ENCODE measurements at regions not wholly inside any gene's neighbourhood (a gene's known extent, or its start where the extent isn't known, plus 50 kb on each side); places are given as distances from the start of the nearest gene placed in this dataset.
A peak's percentile ranks its signal among the peaks of the same experiment; 100 is the strongest.

DNA sequence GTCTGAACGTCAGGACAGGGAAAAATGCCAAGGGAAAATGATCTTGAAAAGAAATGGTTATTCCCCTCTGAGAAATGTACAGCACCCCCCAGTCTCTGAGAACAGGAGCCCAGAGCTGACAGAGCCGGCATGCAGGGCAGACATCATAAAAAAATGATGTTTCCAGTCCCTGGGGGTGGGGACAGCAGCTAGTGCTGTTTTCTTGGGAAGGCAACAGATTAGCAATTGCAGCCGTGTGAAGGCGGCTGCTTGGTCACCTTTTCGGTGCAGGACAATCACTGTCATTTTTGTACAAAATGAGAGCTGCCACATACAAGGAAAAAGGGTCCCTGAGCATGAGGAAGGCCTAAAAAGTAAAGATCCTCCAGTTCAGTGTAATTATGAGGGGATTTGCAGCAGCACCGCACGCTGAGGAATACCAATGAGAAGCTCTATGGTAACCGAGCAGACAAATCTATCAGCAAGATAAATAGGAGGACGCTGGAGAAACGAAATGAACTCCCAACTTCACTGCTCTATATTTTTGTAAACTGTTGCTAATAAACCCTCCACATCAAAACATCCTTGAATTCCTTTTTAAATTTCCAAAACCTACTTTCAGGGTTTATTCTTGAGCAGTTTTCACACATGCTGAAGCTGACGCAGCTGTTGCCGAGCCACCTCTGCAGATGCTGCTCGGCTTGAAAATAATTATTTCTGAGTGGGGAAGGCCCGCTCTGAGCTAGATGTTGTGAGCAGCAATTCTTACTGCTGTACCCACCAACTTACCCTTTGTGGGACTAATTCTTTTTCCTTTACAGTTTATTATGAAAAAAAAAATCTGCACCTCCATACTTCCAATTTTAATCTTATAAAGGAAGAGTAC lies 98.2 kb upstream of the NEBL start:
- Histone ChIP-seq H3K4me1 (ENCODE audit: control insufficient read depth in 3 of 3, insufficient read depth in 2 of 3, low read depth in 1 of 3, low read length in 2 of 3) (peaks cover 0 to 3% (median 0%) of the 10 kb centered on the region in 3 donors), H3K36me3 (ENCODE audit: control insufficient read depth in 3 of 3, insufficient read depth in 2 of 3, low read depth in 1 of 3, low read length in 3 of 3) (no peaks in the 10 kb centered on the region), H3K9me3 (ENCODE audit: control insufficient read depth in 2 of 2, insufficient read depth in 1 of 2, low read depth in 1 of 2, low read length in 1 of 2) (peaks cover 0 to 4% of the 10 kb centered on the region in 2 donors), H3K27me3 (ENCODE audit: control insufficient read depth in 3 of 3, insufficient read depth in 3 of 3, low read length in 3 of 3) (peaks cover 0 to 2% (median 0%) of the 10 kb centered on the region in 3 donors), H3K4me3 (ENCODE audit: low read depth in 1 of 3, low read length in 3 of 3) (no peak overlapping the region), H3K27ac (ENCODE audit: low read depth in 1 of 3, low read length in 2 of 3) (no peak overlapping the region)
- 58 to 78% (median 72%) methylated on average over 14 of the region's 14 CpGs for WGBS, 3 donors
- FAIRE-seq (no peak), DNase-seq (no peak)

GRCh38 chr10:20993830-20994527 lies 96.9 kb upstream of the NEBL start:
- DNase-seq: no peak
- Histone ChIP-seq H3K27ac (ENCODE audit: low read depth in 1 of 3, low read length in 2 of 3) (no peak overlapping the region), H3K27me3 (ENCODE audit: control insufficient read depth in 3 of 3, insufficient read depth in 3 of 3, low read length in 3 of 3) (peaks cover 0 to 2% (median 0%) of the 10 kb centered on the region in 3 donors), H3K4me3 (ENCODE audit: low read depth in 1 of 3, low read length in 3 of 3) (no peak overlapping the region), H3K9me3 (ENCODE audit: control insufficient read depth in 2 of 2, insufficient read depth in 1 of 2, low read depth in 1 of 2, low read length in 1 of 2) (peaks cover 0 to 4% of the 10 kb centered on the region in 2 donors), H3K36me3 (ENCODE audit: control insufficient read depth in 3 of 3, insufficient read depth in 2 of 3, low read depth in 1 of 3, low read length in 3 of 3) (no peaks in the 10 kb centered on the region), H3K4me1 (ENCODE audit: control insufficient read depth in 3 of 3, insufficient read depth in 2 of 3, low read depth in 1 of 3, low read length in 2 of 3) (peaks cover 0 to 3% (median 0%) of the 10 kb centered on the region in 3 donors)
- FAIRE-seq: no peak
- WGBS, 3 donors: 92 to 95% (median 94%) methylated on average over 7 of the region's 7 CpGs

GRCh38 chr10:20993389-20993788 lies 96.3 kb upstream of the NEBL start:
- no peak for DNase-seq
- Histone ChIP-seq H3K27ac (ENCODE audit: low read depth in 1 of 3, low read length in 2 of 3) (no peak overlapping the region), H3K27me3 (ENCODE audit: control insufficient read depth in 3 of 3, insufficient read depth in 3 of 3, low read length in 3 of 3) (peaks cover 0 to 2% (median 0%) of the 10 kb centered on the region in 3 donors), H3K4me3 (ENCODE audit: low read depth in 1 of 3, low read length in 3 of 3) (no peak overlapping the region), H3K9me3 (ENCODE audit: control insufficient read depth in 2 of 2, insufficient read depth in 1 of 2, low read depth in 1 of 2, low read length in 1 of 2) (peaks cover 0 to 4% of the 10 kb centered on the region in 2 donors), H3K36me3 (ENCODE audit: control insufficient read depth in 3 of 3, insufficient read depth in 2 of 3, low read depth in 1 of 3, low read length in 3 of 3) (no peaks in the 10 kb centered on the region), H3K4me1 (ENCODE audit: control insufficient read depth in 3 of 3, insufficient read depth in 2 of 3, low read depth in 1 of 3, low read length in 2 of 3) (peaks cover 0 to 3% (median 0%) of the 10 kb centered on the region in 3 donors)
- WGBS, 3 donors: 87 to 94% (median 91%) methylated on average over 4 of the region's 4 CpGs
- no peak for FAIRE-seq

GRCh38 chr10:20991526-20991925 lies 94.4 kb upstream of the NEBL start:
- Histone ChIP-seq H3K9me3 (ENCODE audit: control insufficient read depth in 2 of 2, insufficient read depth in 1 of 2, low read depth in 1 of 2, low read length in 1 of 2) (peaks cover 0 to 4% of the 10 kb centered on the region in 2 donors), H3K27me3 (ENCODE audit: control insufficient read depth in 3 of 3, insufficient read depth in 3 of 3, low read length in 3 of 3) (no peaks in the 10 kb centered on the region), H3K27ac (ENCODE audit: low read depth in 1 of 3, low read length in 2 of 3) (no peak overlapping the region), H3K36me3 (ENCODE audit: control insufficient read depth in 3 of 3, insufficient read depth in 2 of 3, low read depth in 1 of 3, low read length in 3 of 3) (no peaks in the 10 kb centered on the region), H3K4me1 (ENCODE audit: control insufficient read depth in 3 of 3, insufficient read depth in 2 of 3, low read depth in 1 of 3, low read length in 2 of 3) (peaks cover 0 to 3% (median 0%) of the 10 kb centered on the region in 3 donors), H3K4me3 (ENCODE audit: low read depth in 1 of 3, low read length in 3 of 3) (no peak overlapping the region)
- DNase-seq (no peak), FAIRE-seq (no peak)
- WGBS, 3 donors: 82 to 94% (median 92%) methylated on average over 1 of the region's 1 CpG

DNA sequence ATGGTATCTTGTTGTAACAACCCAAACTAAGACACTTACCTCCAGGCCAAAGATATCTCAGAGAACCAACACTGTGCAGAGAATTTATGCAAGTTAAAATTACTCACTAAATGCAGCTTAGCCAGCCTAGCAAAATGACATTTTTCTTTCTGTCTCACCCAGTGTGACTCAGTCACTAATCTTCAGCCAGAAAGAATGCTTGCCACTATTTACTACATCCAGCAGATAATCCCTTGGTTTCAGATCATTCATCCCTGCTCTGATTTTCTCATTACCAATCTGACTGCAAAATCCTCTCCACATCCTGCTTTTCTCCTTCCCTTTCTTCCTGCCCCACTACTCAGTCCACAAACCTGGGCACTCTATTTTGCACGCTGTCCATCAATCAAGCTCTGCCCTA lies 93.5 kb upstream of the NEBL start:
- FAIRE-seq (no peak), DNase-seq (no peak)
- 75 to 87% (median 85%) methylated on average over 1 of the region's 1 CpG for WGBS, 3 donors
- peaks cover 0 to 7% (median 0%) of the 10 kb centered on the region in 3 donors for H3K4me1 ChIP-seq (ENCODE audit: control insufficient read depth in 3 of 3, insufficient read depth in 2 of 3, low read depth in 1 of 3, low read length in 2 of 3)
- peaks cover 0 to 4% of the 10 kb centered on the region in 2 donors for H3K9me3 ChIP-seq (ENCODE audit: control insufficient read depth in 2 of 2, insufficient read depth in 1 of 2, low read depth in 1 of 2, low read length in 1 of 2)
- no peak overlapping the region for H3K27ac ChIP-seq (ENCODE audit: low read depth in 1 of 3, low read length in 2 of 3)
- H3K36me3 ChIP-seq (ENCODE audit: control insufficient read depth in 3 of 3, insufficient read depth in 2 of 3, low read depth in 1 of 3, low read length in 3 of 3): no peaks in the 10 kb centered on the region
- no peak overlapping the region for H3K4me3 ChIP-seq (ENCODE audit: low read depth in 1 of 3, low read length in 3 of 3)
- no peaks in the 10 kb centered on the region for H3K27me3 ChIP-seq (ENCODE audit: control insufficient read depth in 3 of 3, insufficient read depth in 3 of 3, low read length in 3 of 3)

DNA sequence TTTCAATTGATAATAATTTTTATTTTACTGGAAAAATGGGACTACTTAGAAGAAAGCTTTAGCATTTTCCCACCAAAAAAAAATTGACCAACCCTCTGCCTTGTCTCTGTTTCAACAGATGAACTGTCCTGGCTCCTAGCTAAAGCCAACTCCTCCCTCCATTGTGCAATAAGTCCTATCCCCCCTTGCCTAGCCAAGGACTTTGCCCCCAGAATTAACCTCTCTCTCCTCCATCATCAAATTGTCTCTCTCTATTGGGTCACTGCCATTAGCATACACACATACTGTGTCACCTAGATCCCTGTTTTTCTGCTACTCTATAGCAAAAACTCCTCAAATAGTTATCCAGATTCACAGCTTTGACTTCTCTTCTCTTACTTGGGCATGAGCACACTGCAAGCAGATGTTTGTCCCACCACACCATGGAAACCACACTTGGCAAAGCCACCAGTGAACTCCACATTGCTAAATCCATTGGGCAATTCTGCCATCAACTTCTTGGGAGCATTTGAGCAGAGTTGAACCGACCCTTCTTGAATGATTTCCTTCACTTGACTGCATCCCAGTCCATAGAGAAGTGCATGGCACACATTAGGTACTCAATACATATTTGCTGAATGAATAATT lies 91.4 kb upstream of the NEBL start:
- Histone ChIP-seq H3K36me3 (ENCODE audit: control insufficient read depth in 3 of 3, insufficient read depth in 2 of 3, low read depth in 1 of 3, low read length in 3 of 3) (no peaks in the 10 kb centered on the region), H3K9me3 (ENCODE audit: control insufficient read depth in 2 of 2, insufficient read depth in 1 of 2, low read depth in 1 of 2, low read length in 1 of 2) (peaks cover 0 to 2% of the 10 kb centered on the region in 2 donors), H3K4me3 (ENCODE audit: low read depth in 1 of 3, low read length in 3 of 3) (no peak overlapping the region), H3K4me1 (ENCODE audit: control insufficient read depth in 3 of 3, insufficient read depth in 2 of 3, low read depth in 1 of 3, low read length in 2 of 3) (peaks cover 0 to 3% (median 0%) of the 10 kb centered on the region in 3 donors), H3K27me3 (ENCODE audit: control insufficient read depth in 3 of 3, insufficient read depth in 3 of 3, low read length in 3 of 3) (no peaks in the 10 kb centered on the region), H3K27ac (ENCODE audit: low read depth in 1 of 3, low read length in 2 of 3) (no peak overlapping the region)
- no peak for FAIRE-seq
- WGBS, 3 donors: 75 to 90% (median 80%) methylated on average over 1 of the region's 1 CpG
- no peak for DNase-seq

- 16 to 67% (median 27%) methylated on average over 2 of the region's 2 CpGs for WGBS, 3 donors
- peak; percentile 70 to 73 for DNase-seq
- Histone ChIP-seq H3K4me1 (ENCODE audit: control insufficient read depth in 3 of 3, insufficient read depth in 2 of 3, low read depth in 1 of 3, low read length in 2 of 3) (peaks cover 0 to 3% (median 0%) of the 10 kb centered on the region in 3 donors), H3K9me3 (ENCODE audit: control insufficient read depth in 2 of 2, insufficient read depth in 1 of 2, low read depth in 1 of 2, low read length in 1 of 2) (no peaks in the 10 kb centered on the region), H3K4me3 (ENCODE audit: low read depth in 1 of 3, low read length in 3 of 3) (no peak overlapping the region), H3K36me3 (ENCODE audit: control insufficient read depth in 3 of 3, insufficient read depth in 2 of 3, low read depth in 1 of 3, low read length in 3 of 3) (no peaks in the 10 kb centered on the region), H3K27ac (ENCODE audit: low read depth in 1 of 3, low read length in 2 of 3) (no peak overlapping the region), H3K27me3 (ENCODE audit: control insufficient read depth in 3 of 3, insufficient read depth in 3 of 3, low read length in 3 of 3) (no peaks in the 10 kb centered on the region)
- no peak for FAIRE-seq
Observed at GRCh38 chr10:20986049-20986448, 88.9 kb upstream of the NEBL start.

- DNase-seq: peak in 1 of 2 donors; percentile 50
- H3K4me1 ChIP-seq (ENCODE audit: control insufficient read depth in 3 of 3, insufficient read depth in 2 of 3, low read depth in 1 of 3, low read length in 2 of 3): peaks cover 0 to 3% (median 0%) of the 10 kb centered on the region in 3 donors
- WGBS, 3 donors: 18 to 60% (median 31%) methylated on average over 8 of the region's 8 CpGs
- H3K36me3 ChIP-seq (ENCODE audit: control insufficient read depth in 3 of 3, insufficient read depth in 2 of 3, low read depth in 1 of 3, low read length in 3 of 3): no peaks in the 10 kb centered on the region
- H3K9me3 ChIP-seq (ENCODE audit: control insufficient read depth in 2 of 2, insufficient read depth in 1 of 2, low read depth in 1 of 2, low read length in 1 of 2): no peaks in the 10 kb centered on the region
- no peaks in the 10 kb centered on the region for H3K27me3 ChIP-seq (ENCODE audit: control insufficient read depth in 3 of 3, insufficient read depth in 3 of 3, low read length in 3 of 3)
- H3K27ac ChIP-seq (ENCODE audit: low read depth in 1 of 3, low read length in 2 of 3): no peak overlapping the region
- no peak for FAIRE-seq
- H3K4me3 ChIP-seq (ENCODE audit: low read depth in 1 of 3, low read length in 3 of 3): no peak overlapping the region
Observed at GRCh38 chr10:20984662-20985061, 87.6 kb upstream of the NEBL start.

Measured in small intestine (tissue), 7 donors.